ENCODE measurements at regions not wholly inside any gene's neighbourhood (a gene's known extent, or its start where the extent isn't known, plus 50 kb on each side); places are given as distances from the start of the nearest gene placed in this dataset.

DNA sequence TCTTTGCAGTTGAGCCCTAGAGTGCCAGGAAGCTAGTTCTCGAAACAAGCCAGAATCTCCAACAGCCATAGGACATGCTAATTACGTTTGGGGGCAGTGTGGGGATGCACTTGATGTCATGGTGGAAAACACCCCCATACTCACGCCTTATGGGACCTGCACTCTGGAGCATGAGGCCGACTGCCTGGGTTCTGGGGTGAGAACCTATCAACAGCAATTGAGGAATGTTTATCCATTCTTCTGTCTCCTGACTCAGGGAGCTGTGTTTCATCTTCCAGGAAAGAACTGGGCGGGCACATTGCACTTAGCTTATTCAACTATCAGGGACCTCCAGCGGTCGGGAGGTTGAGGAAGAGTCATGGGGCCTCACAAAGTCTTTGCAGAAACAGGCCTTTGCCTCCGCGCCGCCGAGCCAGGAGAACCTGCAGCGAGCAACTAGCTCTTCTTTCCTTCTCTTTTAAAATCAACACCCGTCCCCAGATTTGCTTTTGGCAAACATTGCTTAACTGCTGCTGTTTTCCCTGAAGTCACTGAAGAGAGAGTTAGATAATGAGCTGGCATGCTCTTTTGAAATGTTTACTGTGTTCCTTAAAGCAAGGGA lies 226.1 kb upstream of the DIO3 start:
- H3K4me3 ChIP-seq (replicated peaks; ENCODE audit: low read depth, low read length) = no peak overlapping the region
- no peaks in the 10 kb centered on the region for H3K27me3 ChIP-seq (replicated peaks; ENCODE audit: control insufficient read depth, insufficient read depth, low read length)
- DNase-seq (ENCODE audit: extremely low read depth, insufficient read length) = no peak
- TF ChIP-seq, protein P1, sequence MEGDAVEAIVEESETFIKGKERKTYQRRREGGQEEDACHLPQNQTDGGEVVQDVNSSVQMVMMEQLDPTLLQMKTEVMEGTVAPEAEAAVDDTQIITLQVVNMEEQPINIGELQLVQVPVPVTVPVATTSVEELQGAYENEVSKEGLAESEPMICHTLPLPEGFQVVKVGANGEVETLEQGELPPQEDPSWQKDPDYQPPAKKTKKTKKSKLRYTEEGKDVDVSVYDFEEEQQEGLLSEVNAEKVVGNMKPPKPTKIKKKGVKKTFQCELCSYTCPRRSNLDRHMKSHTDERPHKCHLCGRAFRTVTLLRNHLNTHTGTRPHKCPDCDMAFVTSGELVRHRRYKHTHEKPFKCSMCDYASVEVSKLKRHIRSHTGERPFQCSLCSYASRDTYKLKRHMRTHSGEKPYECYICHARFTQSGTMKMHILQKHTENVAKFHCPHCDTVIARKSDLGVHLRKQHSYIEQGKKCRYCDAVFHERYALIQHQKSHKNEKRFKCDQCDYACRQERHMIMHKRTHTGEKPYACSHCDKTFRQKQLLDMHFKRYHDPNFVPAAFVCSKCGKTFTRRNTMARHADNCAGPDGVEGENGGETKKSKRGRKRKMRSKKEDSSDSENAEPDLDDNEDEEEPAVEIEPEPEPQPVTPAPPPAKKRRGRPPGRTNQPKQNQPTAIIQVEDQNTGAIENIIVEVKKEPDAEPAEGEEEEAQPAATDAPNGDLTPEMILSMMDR (IDR thresholded peaks at IDR 0.05; ENCODE audit: insufficient read depth, low read length, poor library complexity, severe bottlenecking) = no peak
- H3K36me3 ChIP-seq (ENCODE audit: control insufficient read depth, insufficient read depth, low read length) = no peaks in the 10 kb centered on the region

DNA sequence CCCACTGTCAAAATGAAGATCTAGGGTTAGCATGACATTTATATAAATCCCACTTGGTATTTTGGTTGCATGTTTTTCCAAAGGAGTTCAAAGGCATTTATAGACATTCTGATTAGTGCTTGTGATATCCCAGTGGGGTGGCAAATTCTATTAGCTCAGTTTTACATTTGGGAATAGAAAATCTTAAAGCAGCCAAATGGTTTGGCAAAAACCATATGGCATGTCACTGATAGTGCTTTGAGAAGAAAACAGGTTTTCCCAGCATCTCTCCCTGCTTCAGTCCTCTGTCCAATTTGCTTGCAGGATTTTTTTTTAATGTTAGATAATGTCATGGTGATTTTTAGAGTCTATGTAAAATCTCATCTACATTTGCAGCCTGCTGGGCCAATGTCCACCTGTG lies 225.1 kb upstream of the DIO3 start:
- Histone ChIP-seq H3K27me3 (replicated peaks; ENCODE audit: control insufficient read depth, insufficient read depth, low read length) (no peaks in the 10 kb centered on the region), H3K4me3 (replicated peaks; ENCODE audit: low read depth, low read length) (no peak overlapping the region), H3K36me3 (ENCODE audit: control insufficient read depth, insufficient read depth, low read length) (no peaks in the 10 kb centered on the region)
- no peak for DNase-seq (ENCODE audit: extremely low read depth, insufficient read length)
- TF ChIP-seq, protein P1 (IDR thresholded peaks at IDR 0.05; ENCODE audit: insufficient read depth, low read length, poor library complexity, severe bottlenecking) = no peak

DNA sequence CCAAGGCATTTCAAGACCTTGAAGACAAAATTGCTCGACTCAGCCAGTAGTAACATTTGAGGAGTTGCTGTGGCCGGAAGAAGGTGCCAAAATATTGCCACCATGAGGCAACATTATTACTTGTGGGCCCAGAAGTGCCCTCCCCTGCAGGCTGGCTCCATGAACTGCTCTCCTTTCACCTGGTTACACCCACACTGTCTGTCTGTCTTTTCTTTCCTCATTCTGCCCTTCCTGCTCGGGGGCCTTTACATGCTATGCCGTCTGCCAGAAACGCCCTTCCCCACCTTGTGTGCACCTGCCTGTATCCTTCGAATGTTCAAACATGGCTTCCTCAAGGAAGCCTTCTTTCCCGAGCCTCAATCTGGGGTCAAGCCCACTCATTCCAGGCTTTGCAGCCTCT lies 224.2 kb upstream of the DIO3 start:
- no peak for DNase-seq (ENCODE audit: extremely low read depth, insufficient read length)
- no peak overlapping the region for H3K4me3 ChIP-seq (replicated peaks; ENCODE audit: low read depth, low read length)
- no peaks in the 10 kb centered on the region for H3K36me3 ChIP-seq (ENCODE audit: control insufficient read depth, insufficient read depth, low read length)
- no peaks in the 10 kb centered on the region for H3K27me3 ChIP-seq (replicated peaks; ENCODE audit: control insufficient read depth, insufficient read depth, low read length)
- TF ChIP-seq, protein P1 (IDR thresholded peaks at IDR 0.05; ENCODE audit: insufficient read depth, low read length, poor library complexity, severe bottlenecking) = no peak

DNA sequence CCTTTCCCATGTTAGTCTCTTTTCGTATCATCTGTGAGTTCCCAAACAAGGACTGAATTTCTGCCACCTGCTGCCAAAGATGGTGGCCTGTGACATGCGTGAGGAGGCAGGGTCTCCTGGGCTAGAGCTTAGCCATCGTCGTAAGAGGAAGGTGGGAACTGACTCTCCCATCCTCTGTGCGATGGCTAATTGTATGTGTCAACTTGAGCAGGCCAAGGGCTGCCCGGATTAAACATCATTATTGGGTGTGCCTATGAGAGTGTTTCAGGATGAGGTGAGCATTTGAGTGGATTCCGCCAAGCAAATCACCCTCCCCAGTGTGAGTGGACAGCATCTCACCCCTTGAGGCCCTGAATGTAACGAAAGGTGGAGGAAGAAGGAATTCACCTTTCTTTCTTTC lies 220.7 kb upstream of the DIO3 start:
- TF ChIP-seq, protein P1 (IDR thresholded peaks at IDR 0.05; ENCODE audit: insufficient read depth, low read length, poor library complexity, severe bottlenecking) = no peak
- H3K27me3 ChIP-seq (replicated peaks; ENCODE audit: control insufficient read depth, insufficient read depth, low read length) = no peaks in the 10 kb centered on the region
- H3K4me3 ChIP-seq (replicated peaks; ENCODE audit: low read depth, low read length) = no peak overlapping the region
- no peak for DNase-seq (ENCODE audit: extremely low read depth, insufficient read length)
- no peaks in the 10 kb centered on the region for H3K36me3 ChIP-seq (ENCODE audit: control insufficient read depth, insufficient read depth, low read length)

DNA sequence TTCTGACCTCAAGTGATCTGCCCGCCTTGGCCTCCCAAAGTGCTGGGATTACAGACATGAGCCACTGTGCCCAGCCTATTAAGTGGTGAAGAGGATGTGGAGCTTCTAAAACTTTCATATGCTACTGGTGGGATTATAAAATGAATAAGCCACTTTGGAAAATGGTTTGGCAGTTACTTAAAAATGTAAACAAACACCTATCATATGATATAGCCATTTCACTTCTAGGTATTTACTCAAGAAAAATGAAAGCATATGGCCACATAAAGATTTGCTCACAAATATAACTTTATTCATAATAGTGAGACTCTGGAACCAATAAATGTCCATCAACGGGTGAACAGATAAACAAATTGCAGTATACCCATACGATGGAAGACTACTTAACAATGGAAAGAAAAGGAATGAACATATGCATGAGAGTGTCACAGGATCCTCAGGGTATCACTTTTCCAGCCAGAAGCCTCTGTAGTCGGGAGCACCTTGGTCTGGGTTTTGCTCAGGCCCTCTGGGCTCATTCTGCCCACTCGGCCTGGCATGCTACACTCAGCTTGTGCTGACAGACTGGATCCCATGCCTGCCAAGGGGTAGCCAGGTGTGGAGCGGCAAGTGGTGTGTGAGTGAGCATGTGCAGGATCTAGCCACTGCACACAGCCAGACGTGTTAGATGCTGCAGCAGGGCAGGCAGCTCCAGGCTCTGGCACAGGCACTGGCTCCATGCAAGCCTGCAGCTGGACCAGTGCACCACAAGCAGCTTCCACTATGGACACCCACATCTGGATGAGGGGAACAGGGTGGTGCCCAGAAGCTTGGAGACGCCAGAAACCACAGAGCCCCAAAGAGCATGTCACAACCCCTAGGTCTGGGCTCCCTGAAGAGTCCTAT lies 213.2 kb upstream of the DIO3 start:
- H3K4me3 ChIP-seq (replicated peaks; ENCODE audit: low read depth, low read length) = no peak overlapping the region
- no peaks in the 10 kb centered on the region for H3K36me3 ChIP-seq (ENCODE audit: control insufficient read depth, insufficient read depth, low read length)
- H3K27me3 ChIP-seq (replicated peaks; ENCODE audit: control insufficient read depth, insufficient read depth, low read length) = no peaks in the 10 kb centered on the region
- TF ChIP-seq, protein P1 (IDR thresholded peaks at IDR 0.05; ENCODE audit: insufficient read depth, low read length, poor library complexity, severe bottlenecking) = no peak
- no peak for DNase-seq (ENCODE audit: extremely low read depth, insufficient read length)
